ENCODE measurements at regions not wholly inside any gene's neighbourhood (a gene's known extent, or its start where the extent isn't known, plus 50 kb on each side); places are given as distances from the start of the nearest gene placed in this dataset.

DNA sequence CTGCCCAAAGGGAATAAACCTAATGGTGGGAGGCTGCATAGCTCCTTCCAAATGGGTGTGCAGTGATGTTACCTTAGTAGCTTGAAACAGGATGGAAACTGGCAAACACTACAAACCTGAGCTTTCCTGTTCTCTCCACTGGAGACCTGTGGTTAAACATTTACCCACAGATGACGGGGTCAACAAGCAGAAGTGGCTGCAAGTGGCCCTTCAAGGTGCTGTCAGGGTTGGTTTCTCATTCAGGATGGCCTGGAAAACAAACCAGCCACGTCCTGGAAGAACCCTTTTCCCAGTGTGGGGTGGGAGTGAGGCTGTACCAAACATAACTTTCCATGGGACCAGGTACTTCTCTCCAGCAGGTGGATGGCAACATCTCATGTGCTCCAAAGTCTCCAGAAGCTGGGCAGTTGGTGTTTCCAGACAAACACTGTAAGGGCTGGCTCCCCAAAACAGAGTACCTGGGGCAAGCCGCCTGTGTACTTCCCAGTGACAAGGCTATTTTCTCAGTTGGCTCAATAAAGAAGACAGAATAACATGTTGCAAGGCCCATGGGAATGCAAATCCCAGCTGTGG is 67.5 kb downstream of the DNAJB9 start:
- Histone ChIP-seq H3K27ac (no peak overlapping the region), H3K4me3 (no peak overlapping the region), H3K36me3 (no peaks in the 10 kb centered on the region), H3K4me1 (no peaks in the 10 kb centered on the region), H3K27me3 (no peaks in the 10 kb centered on the region), H3K9me3 (no peaks in the 10 kb centered on the region)
- TF ChIP-seq, protein P1, sequence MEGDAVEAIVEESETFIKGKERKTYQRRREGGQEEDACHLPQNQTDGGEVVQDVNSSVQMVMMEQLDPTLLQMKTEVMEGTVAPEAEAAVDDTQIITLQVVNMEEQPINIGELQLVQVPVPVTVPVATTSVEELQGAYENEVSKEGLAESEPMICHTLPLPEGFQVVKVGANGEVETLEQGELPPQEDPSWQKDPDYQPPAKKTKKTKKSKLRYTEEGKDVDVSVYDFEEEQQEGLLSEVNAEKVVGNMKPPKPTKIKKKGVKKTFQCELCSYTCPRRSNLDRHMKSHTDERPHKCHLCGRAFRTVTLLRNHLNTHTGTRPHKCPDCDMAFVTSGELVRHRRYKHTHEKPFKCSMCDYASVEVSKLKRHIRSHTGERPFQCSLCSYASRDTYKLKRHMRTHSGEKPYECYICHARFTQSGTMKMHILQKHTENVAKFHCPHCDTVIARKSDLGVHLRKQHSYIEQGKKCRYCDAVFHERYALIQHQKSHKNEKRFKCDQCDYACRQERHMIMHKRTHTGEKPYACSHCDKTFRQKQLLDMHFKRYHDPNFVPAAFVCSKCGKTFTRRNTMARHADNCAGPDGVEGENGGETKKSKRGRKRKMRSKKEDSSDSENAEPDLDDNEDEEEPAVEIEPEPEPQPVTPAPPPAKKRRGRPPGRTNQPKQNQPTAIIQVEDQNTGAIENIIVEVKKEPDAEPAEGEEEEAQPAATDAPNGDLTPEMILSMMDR (IDR thresholded peaks at IDR 0.05): no peak
- intact Hi-C loops (cut with DNase I; ENCODE audit: low total_unique reads): no loop called here
- DNase-seq: no peak

- H3K27ac ChIP-seq: no peak overlapping the region
- H3K9me3 ChIP-seq: no peaks in the 10 kb centered on the region
- no peak for DNase-seq
- no peaks in the 10 kb centered on the region for H3K4me1 ChIP-seq
- no peak overlapping the region for H3K4me3 ChIP-seq
- peaks cover 0 to 3% of the 10 kb centered on the region in 2 donors for H3K27me3 ChIP-seq
- H3K36me3 ChIP-seq: no peaks in the 10 kb centered on the region
- intact Hi-C loops (cut with DNase I; ENCODE audit: low total_unique reads): no loop called here
- TF ChIP-seq, protein P1 (IDR thresholded peaks at IDR 0.05): no peak
These were observed 72.5 kb downstream of the DNAJB9 start for GRCh38 chr7:108642126-108642525.

DNA sequence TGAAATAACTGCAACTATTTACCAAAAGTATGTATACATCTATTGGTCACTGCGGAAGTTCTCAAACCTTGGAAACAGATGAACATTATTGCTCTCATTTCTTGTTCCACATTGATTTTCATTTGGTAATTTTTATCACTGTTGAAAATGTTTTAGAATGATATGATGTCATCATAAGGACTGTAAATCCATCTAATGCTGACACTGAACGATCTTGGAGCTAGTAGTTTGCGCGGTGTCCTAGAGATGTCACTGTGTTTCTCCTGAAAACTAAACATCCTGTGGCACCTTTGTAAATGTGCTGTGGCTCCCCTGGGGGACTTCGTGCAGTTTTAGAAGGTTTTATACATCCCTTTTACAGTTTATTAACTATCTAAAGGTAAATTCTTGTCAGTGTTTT is 73.5 kb downstream of the DNAJB9 start:
- no peak for DNase-seq
- Histone ChIP-seq H3K4me1 (no peaks in the 10 kb centered on the region), H3K36me3 (no peaks in the 10 kb centered on the region), H3K27me3 (peaks cover 0 to 3% of the 10 kb centered on the region in 2 donors), H3K9me3 (no peaks in the 10 kb centered on the region), H3K4me3 (no peak overlapping the region), H3K27ac (no peak overlapping the region)
- TF ChIP-seq, protein P1 (IDR thresholded peaks at IDR 0.05): no peak
- intact Hi-C loops (cut with DNase I; ENCODE audit: low total_unique reads): no loop called here

DNA sequence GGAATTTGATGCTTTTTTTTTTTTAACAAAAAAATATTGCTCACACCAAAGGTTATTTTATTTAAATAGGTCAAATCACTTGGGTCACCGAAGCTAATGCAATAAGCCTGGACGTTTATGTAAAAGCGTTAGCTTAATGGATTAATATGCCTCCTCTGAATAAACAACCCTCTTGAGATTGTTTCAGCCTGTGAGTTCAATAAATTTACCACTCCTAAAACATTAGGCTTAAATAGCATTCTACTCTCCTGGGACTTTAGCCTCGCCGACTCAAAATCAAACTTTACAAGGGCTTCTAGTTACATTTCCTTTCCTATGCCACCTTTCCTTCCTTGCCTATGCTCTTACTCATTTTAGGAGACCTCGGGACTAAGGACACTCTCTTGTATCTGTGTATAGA is 79.3 kb downstream of the DNAJB9 start:
- no peaks in the 10 kb centered on the region for H3K27me3 ChIP-seq
- TF ChIP-seq, protein P1 (IDR thresholded peaks at IDR 0.05): no peak
- no peaks in the 10 kb centered on the region for H3K36me3 ChIP-seq
- H3K27ac ChIP-seq: no peak overlapping the region
- no peaks in the 10 kb centered on the region for H3K4me1 ChIP-seq
- no peaks in the 10 kb centered on the region for H3K9me3 ChIP-seq
- intact Hi-C loops (cut with DNase I; ENCODE audit: low total_unique reads): no loop called here
- H3K4me3 ChIP-seq: no peak overlapping the region
- no peak for DNase-seq

- TF ChIP-seq, protein P1 (IDR thresholded peaks at IDR 0.05): no peak
- Histone ChIP-seq H3K4me3 (no peak overlapping the region), H3K27ac (no peak overlapping the region), H3K36me3 (no peaks in the 10 kb centered on the region), H3K9me3 (no peaks in the 10 kb centered on the region), H3K27me3 (no peaks in the 10 kb centered on the region), H3K4me1 (no peaks in the 10 kb centered on the region)
- intact Hi-C loops (cut with DNase I; ENCODE audit: low total_unique reads): no loop called here
- DNase-seq: no peak
These were observed 80.8 kb downstream of the DNAJB9 start for GRCh38 chr7:108650467-108650866.

DNA sequence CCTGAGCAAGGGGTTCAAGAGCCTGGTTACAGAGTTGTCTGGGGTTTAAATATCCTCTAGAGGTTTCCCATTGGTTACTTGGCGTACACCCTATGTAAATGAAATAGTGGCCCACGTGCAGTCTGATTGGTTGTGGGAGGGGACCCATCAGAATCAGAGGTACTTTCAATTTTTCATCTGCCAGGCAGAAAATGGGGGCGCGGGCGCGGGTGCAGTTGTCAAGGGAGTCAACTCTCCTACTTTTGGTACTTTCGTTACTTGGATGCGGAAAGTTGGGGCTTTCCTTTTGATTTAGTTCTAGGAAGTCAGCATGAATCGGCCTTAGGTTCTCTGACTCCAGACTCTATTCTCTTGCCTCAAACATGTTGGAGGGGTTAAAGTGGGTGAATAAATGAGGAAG is 83.2 kb downstream of the DNAJB9 start:
- no peaks in the 10 kb centered on the region for H3K4me1 ChIP-seq
- H3K27ac ChIP-seq: no peak overlapping the region
- intact Hi-C loops (cut with DNase I; ENCODE audit: low total_unique reads): no loop called here
- H3K4me3 ChIP-seq: no peak overlapping the region
- DNase-seq: no peak
- H3K36me3 ChIP-seq: no peaks in the 10 kb centered on the region
- H3K9me3 ChIP-seq: no peaks in the 10 kb centered on the region
- H3K27me3 ChIP-seq: no peaks in the 10 kb centered on the region
- TF ChIP-seq, protein P1 (IDR thresholded peaks at IDR 0.05): no peak

All from tibial artery (tissue), 4 donors.